ENCODE measurements at regions not wholly inside any gene's neighbourhood (a gene's known extent, or its start where the extent isn't known, plus 50 kb on each side); places are given as distances from the start of the nearest gene placed in this dataset.

GRCh38 chr11:131027491-131027890 is 111.2 kb upstream of the SNX19 start:
- TF ChIP-seq CTCF (IDR thresholded peaks at IDR 0.05; ENCODE audit: insufficient read depth, low read depth, low read length, missing control alignments): no peak
- no peak for DNase-seq (ENCODE audit: low read depth)
- H3K4me3 ChIP-seq (ENCODE audit: low read depth, low read length): no peak overlapping the region

- TF ChIP-seq CTCF (IDR thresholded peaks at IDR 0.05; ENCODE audit: insufficient read depth, low read depth, low read length, missing control alignments): no peak
- DNase-seq (ENCODE audit: low read depth): no peak
Observed at GRCh38 chr11:131033151-131033651, 116.9 kb upstream of the SNX19 start.

GRCh38 chr11:131036514-131036913 is 120.2 kb upstream of the SNX19 start:
- DNase-seq (ENCODE audit: low read depth): no peak
- no peak for TF ChIP-seq CTCF (IDR thresholded peaks at IDR 0.05; ENCODE audit: insufficient read depth, low read depth, low read length, missing control alignments)
- no peak overlapping the region for H3K4me3 ChIP-seq (ENCODE audit: low read depth, low read length)

More at GRCh38 chr11:131033151-131033651, 116.9 kb upstream of the SNX19 start:
- H3K4me3 ChIP-seq (ENCODE audit: low read depth, low read length): no peak overlapping the region

- no peak for TF ChIP-seq CTCF (IDR thresholded peaks at IDR 0.05; ENCODE audit: insufficient read depth, low read depth, low read length, missing control alignments)
- no peak overlapping the region for H3K4me3 ChIP-seq (ENCODE audit: low read depth, low read length)
- no peak for DNase-seq (ENCODE audit: low read depth)
Observed at GRCh38 chr11:131037873-131038272, 121.6 kb upstream of the SNX19 start.

GRCh38 chr11:131038597-131038996 is 122.3 kb upstream of the SNX19 start:
- H3K4me3 ChIP-seq (ENCODE audit: low read depth, low read length): no peak overlapping the region
- peak; percentile 26 for DNase-seq (ENCODE audit: low read depth)
- TF ChIP-seq CTCF (IDR thresholded peaks at IDR 0.05; ENCODE audit: insufficient read depth, low read depth, low read length, missing control alignments): peak; percentile 34

GRCh38 chr11:131041331-131042040 is 125.2 kb upstream of the SNX19 start:
- H3K4me3 ChIP-seq (ENCODE audit: low read depth, low read length): no peak overlapping the region
- DNase-seq (ENCODE audit: low read depth): no peak
- no peak for TF ChIP-seq CTCF (IDR thresholded peaks at IDR 0.05; ENCODE audit: insufficient read depth, low read depth, low read length, missing control alignments)

- H3K4me3 ChIP-seq (ENCODE audit: low read depth, low read length): no peak overlapping the region
- no peak for DNase-seq (ENCODE audit: low read depth)
- no peak for TF ChIP-seq CTCF (IDR thresholded peaks at IDR 0.05; ENCODE audit: insufficient read depth, low read depth, low read length, missing control alignments)
Observed at GRCh38 chr11:131042041-131042390, 125.7 kb upstream of the SNX19 start.
